Pulmonary artery endothelial cell (primary cell): ENCODE measurements at regions not wholly inside any gene's neighbourhood (a gene's known extent, or its start where the extent isn't known, plus 50 kb on each side); places are given as distances from the start of the nearest gene placed in this dataset.
"Not testable (repeated sequence)": the region's sequence is repeated elsewhere in the genome, so short reads cannot be mapped to it uniquely, and the experiment has no call there.

Experiments used
- DNase-seq: peaks from one replicate; pipeline ENCODE4 v3.0.0-alpha.2; 2011; ENCODE audit warnings: low read depth, low spot score

- DNase-seq = no peak
Observed at GRCh38 chr9:115456515-115456914, 338.6 kb upstream of the TNC start.

DNA sequence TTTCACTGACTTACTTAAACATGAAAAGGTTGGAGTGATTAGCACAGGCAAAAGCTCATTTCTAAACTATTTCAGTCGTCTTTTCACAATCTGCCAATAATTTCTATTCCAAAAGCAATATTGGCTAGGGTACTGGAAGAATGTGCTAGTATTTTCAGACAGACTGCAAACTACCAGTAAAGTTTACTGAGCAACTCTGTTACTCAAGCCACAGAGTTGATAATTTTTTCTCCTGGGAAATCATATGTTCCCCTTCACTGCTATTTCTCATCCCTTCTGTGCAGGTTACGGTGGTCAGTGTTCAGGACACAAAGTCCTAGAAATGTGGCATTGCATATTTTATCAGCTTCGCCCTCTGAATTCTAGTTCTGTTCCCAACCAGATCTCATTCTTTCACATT, 343.3 kb upstream of the TNC start:
- no peak for DNase-seq

- no peak for DNase-seq
Observed at GRCh38 chr9:115462623-115463022, 344.7 kb upstream of the TNC start.

DNA sequence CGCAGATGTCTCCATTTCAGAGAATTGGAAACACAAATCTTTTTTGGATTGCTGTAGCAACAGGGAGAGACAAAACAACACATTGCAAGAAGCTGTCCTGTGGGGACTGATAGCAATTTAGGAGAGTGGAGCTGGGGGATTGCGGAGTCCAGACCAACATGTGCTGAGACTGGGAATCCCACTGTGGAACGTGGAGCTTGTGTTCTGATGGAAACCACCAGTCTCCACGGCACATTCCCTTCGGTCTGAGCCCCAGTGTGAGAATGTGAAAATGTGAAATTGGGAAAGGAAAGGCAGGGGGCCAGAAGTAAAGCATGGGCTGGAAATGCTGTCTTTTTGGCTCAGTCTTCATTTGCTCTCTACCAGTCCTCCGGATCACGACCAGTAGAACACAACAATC, 348.8 kb upstream of the TNC start:
- no peak for DNase-seq

GRCh38 chr9:115469841-115470240, 351.9 kb upstream of the TNC start:
- no peak for DNase-seq

DNA sequence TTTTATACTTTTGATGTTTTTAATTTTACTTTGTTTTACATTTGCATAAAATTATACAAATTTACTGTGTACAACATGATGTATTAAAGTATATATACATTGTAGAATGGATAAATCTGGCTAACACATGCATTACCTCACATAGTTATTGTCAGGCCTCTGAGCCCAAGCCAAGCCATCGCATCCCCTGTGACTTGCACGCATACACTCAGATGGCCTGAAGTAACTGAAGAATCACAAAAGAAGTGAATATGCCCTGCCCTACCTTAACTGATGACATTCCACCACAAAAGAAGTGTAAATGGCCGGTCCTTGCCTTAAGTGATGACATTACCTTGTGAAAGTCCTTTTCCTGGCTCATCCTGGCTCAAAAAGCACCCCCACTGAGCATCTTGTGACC, 355.1 kb upstream of the TNC start:
- not testable (repeated sequence) for DNase-seq

DNA sequence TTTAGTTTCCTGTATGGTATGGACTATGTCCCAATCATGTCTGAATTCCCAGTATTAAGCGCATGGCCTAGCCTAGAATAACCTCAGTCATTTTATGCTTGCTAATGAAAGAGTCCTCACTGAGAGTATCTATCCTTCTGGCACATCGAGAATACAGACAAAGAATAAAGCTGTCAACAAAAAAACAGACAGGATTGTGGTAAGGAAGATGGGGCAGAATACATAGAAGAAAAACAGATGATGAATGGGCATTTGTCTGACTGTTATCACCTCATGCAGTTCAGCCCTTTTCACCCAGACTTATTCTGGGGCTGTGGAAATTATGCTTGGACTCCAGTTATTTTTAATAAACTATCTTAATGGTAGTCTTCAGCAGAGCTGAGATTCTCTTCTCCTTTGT, 363.8 kb upstream of the TNC start:
- DNase-seq = no peak

DNA sequence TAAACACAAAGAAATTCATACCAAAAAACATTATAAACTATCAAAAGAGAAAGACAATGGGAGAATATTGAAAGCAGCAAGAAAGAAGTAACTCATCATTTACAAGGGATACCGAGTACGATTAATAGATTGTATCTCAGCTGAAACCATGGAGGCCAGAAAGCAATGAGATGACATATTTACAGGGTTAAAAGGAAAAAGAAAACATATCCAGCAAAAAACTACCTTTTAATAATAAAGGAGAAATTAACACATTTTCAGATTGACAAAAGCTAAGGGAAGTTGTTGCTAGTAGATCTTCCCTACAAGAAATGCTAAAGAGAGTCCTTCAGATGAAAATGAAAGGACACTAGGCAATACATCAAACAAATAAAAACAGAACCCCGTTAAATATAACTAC, 364.8 kb upstream of the TNC start:
- DNase-seq = no peak

DNA sequence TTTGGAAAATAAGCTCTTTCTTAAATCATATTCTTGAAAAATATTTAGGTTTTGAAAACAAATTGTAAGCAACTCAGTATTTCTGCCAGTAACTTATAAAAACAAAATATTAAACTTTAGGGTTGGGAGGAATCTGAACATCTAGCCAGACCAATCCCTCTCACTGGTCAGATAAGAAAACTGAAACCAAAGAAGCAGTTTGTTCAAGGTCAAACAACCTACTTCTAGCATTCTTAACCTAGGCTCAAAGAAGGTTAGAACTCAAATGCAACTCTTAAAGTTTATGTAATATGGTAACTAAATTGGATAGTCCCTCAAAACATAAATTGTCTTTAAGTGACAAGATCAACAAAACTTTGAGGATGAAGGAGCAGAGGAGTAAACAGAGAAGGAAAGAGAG, 374.9 kb upstream of the TNC start:
- DNase-seq = no peak

- no peak for DNase-seq
Observed at GRCh38 chr9:115494393-115494792, 376.4 kb upstream of the TNC start.

- DNase-seq = no peak
Observed at GRCh38 chr9:115495052-115495635, 377.2 kb upstream of the TNC start.

DNA sequence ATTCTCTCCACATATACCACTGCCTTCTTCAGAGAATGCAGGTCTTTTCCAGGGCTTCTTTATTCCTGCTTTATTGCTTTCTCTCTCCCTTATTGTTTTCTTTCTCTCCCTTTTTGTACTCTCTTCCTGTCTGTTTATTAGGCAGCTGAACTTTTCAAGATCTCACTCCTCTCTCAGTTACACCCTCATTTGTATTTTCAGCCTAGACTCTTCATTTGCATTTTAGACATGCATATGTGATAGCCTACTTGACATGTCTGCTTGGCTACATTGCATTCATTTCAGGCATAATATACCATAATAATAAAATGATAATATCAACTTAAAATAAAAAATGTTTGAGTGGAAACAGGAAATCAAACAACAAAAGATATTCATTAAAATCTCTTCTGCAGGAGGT, 377.9 kb upstream of the TNC start:
- no peak for DNase-seq

GRCh38 chr9:115498303-115498702, 380.3 kb upstream of the TNC start:
- no peak for DNase-seq

- no peak for DNase-seq
Observed at GRCh38 chr9:115507148-115507547, 389.2 kb upstream of the TNC start.

- DNase-seq = no peak
Observed at GRCh38 chr9:115513148-115513547, 395.2 kb upstream of the TNC start.

- DNase-seq = no peak
Observed at GRCh38 chr9:115514454-115514853, 396.5 kb upstream of the TNC start.

DNA sequence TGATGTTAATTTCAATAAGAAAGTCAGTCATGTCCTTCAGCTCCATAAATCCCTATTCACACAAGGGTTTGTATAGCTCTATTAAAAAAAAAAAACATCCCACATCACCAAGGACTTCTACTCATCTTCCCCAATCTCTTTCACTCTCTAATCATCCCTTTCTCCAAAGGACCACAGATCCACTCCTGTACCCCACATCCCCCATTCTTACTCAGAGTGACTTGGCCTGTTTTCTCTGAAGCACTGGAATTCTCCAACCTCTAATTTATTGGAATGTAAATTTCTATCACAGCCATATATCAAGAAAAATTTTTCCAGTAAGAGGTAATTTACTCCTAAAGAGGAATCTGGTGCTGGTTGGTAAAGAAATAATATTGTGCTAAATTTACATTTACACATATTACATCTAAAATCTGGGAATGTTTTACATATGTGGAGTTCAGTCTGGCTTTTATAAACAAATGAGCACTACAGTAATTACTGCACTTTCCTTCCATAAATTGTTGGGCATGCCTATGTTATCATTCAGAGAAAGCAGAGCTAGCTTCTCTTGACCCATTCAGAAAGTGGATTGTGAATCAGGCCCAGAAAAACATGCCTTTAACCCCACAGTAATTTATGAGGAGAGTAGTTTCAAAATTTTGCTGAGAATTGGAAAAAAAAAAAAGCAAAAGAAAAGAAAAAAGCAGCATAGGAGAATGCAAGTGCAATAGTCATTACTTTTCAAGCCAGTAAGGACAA, 399.5 kb upstream of the TNC start:
- no peak for DNase-seq

DNA sequence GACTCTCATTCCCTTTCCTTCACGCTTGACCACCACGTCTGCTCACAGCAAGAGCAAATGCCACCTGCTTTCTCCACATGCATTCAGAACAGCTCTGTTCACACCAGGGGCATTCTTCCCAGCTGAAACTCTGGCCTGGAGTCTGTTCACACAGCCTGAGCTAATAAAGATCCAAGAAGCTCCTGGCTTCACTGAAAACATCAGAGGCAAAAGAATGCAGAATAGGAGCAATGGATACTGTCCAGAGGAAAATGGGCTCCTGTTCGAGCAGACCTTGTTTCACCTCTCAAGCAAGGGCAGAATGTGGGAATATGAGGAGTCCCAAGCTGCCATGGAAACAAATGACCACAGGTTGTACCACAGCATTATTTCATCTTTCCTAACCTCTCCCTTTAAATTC, 402.7 kb upstream of the TNC start:
- no peak for DNase-seq

- DNase-seq = no peak
Observed at GRCh38 chr9:115522912-115523311, 405.0 kb upstream of the TNC start.

GRCh38 chr9:115524453-115525059, 406.6 kb upstream of the TNC start:
- no peak for DNase-seq

GRCh38 chr9:115525111-115526058, 407.4 kb upstream of the TNC start:
- DNase-seq = no peak
